ENCODE measurements at regions not wholly inside any gene's neighbourhood (a gene's known extent, or its start where the extent isn't known, plus 50 kb on each side); places are given as distances from the start of the nearest gene placed in this dataset.

DNA sequence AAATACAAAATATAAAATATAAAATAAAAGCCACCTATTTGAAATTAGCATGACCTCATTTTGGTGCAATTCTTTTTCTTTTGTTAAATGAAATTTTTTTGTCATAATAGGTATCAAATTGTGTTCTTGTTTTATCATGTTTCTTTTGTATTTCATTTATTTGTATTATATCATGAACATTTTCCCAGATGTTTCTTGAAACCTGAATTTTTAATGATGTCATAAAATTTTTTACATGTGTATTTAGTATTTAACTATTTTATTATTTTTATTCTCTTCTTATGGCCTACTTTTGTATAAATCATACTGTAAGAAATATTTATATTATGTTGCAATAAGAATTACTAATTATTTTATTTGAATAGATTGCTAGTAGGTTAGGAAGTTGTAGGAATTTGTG is 361.7 kb downstream of the TMEM161B start:
- TF ChIP-seq EZH2 (IDR thresholded peaks at IDR 0.05): no peak
- no peak for TF ChIP-seq POLR2AphosphoS5 (IDR thresholded peaks at IDR 0.05; ENCODE audit: borderline replicate concordance, low read depth, low read length)
- TF ChIP-seq FOXP2 (optimal IDR thresholded peaks at IDR 0.05; ENCODE audit: control extremely low read depth, extremely low read length, insufficient read depth): no peak
